HEK293 (cell line): ENCODE measurements at regions not wholly inside any gene's neighbourhood (a gene's known extent, or its start where the extent isn't known, plus 50 kb on each side); places are given as distances from the start of the nearest gene placed in this dataset.

Experiments
- CTCF ChIP-seq: fragments of 450-650 bp; formaldehyde crosslinking; IDR thresholded peaks from 2 replicates; pipeline ENCODE4 v1.5.1; 2016; ENCODE audit warnings: missing biosample characterization, missing genetic modification characterization
- KLF17 ChIP-seq: fragments of 450-650 bp; formaldehyde crosslinking; IDR thresholded peaks from 2 replicates; pipeline ENCODE4 v1.5.1; 2016; ENCODE audit warnings: missing biosample characterization, missing genetic modification characterization
- PRDM4 ChIP-seq: fragments of 450-650 bp; formaldehyde crosslinking; IDR thresholded peaks from 2 replicates; pipeline ENCODE4 v1.5.1; 2017; ENCODE audit warnings: missing biosample characterization, missing genetic modification characterization
- REST ChIP-seq: fragments of 450-650 bp; formaldehyde crosslinking; IDR thresholded peaks from 2 replicates; pipeline ENCODE4 v1.5.1; 2016; ENCODE audit warnings: missing biosample characterization, missing genetic modification characterization
- TSHZ1 ChIP-seq: fragments of 450-650 bp; formaldehyde crosslinking; IDR thresholded peaks from 2 replicates; pipeline ENCODE4 v1.5.1; 2016; ENCODE audit warnings: missing biosample characterization, missing genetic modification characterization, borderline replicate concordance
- WT1 ChIP-seq: fragments of 450-650 bp; formaldehyde crosslinking; IDR thresholded peaks from 2 replicates; pipeline ENCODE4 v1.5.1; 2016; ENCODE audit warnings: missing biosample characterization, missing genetic modification characterization
- ZBTB11 ChIP-seq: fragments of 450-650 bp; formaldehyde crosslinking; conservative IDR thresholded peaks from 2 replicates; pipeline ENCODE4 v1.5.1; 2016; ENCODE audit warnings: low read depth, missing biosample characterization, missing genetic modification characterization
- ZBTB7A ChIP-seq: fragments of 450-650 bp; formaldehyde crosslinking; IDR thresholded peaks from 2 replicates; pipeline ENCODE4 v1.5.1; 2016; ENCODE audit warnings: low read depth, missing biosample characterization, missing genetic modification characterization
- ZNF132 ChIP-seq: fragments of 450-650 bp; formaldehyde crosslinking; IDR thresholded peaks from 2 replicates; pipeline ENCODE4 v1.5.1; 2017; ENCODE audit warnings: missing biosample characterization, missing genetic modification characterization, borderline replicate concordance
- ZNF146 ChIP-seq: fragments of 450-650 bp; formaldehyde crosslinking; IDR thresholded peaks from 2 replicates; pipeline ENCODE4 v1.5.1; 2016; ENCODE audit warnings: missing biosample characterization, missing genetic modification characterization
- ZNF621 ChIP-seq: fragments of 450-650 bp; formaldehyde crosslinking; IDR thresholded peaks from 2 replicates; pipeline ENCODE4 v1.5.1; 2017; ENCODE audit warnings: missing biosample characterization, missing genetic modification characterization
- ZNF707 ChIP-seq: fragments of 450-650 bp; formaldehyde crosslinking; IDR thresholded peaks from 2 replicates; pipeline ENCODE4 v1.5.1; 2016; ENCODE audit warnings: missing biosample characterization, missing genetic modification characterization

GRCh38 chrX:95884186-95884585 lies 800.5 kb upstream of the DIAPH2 start:
- TF ChIP-seq TSHZ1 (tag by site-specific recombination): no peak
- TF ChIP-seq CTCF (tag by site-specific recombination): no peak
- TF ChIP-seq ZBTB7A (tag by site-specific recombination): no peak
- TF ChIP-seq ZNF707 (tag by site-specific recombination): no peak
- no peak for TF ChIP-seq ZBTB11 (tag by site-specific recombination)
- TF ChIP-seq ZNF146 (tag by site-specific recombination): no peak
- TF ChIP-seq REST (tag by site-specific recombination): no peak
- TF ChIP-seq ZNF132 (tag by site-specific recombination): no peak
- TF ChIP-seq ZNF621 (tag by site-specific recombination): no peak
- TF ChIP-seq WT1: no peak
- TF ChIP-seq PRDM4: no peak
- TF ChIP-seq KLF17 (tag by site-specific recombination): no peak
